Dendritic cell treated with granulocyte-macrophage colony-stimulating factor and Interleukin-4, amounts not matched to agents 40 ng/mL and 50 ng/mL, for 4 days (primary cell): ENCODE measurements at regions not wholly inside any gene's neighbourhood (a gene's known extent, or its start where the extent isn't known, plus 50 kb on each side); places are given as distances from the start of the nearest gene placed in this dataset.

Source experiments
- H3K27ac Mint-ChIP-seq: one replicate; pipeline ENCODE4 v1.8.0; 2022; ENCODE audit warnings: mild to moderate bottlenecking, mixed read lengths
- H3K27me3 Mint-ChIP-seq: one replicate; pipeline ENCODE4 v1.8.0; 2022; ENCODE audit warnings: mild to moderate bottlenecking, mixed read lengths
- H3K36me3 Mint-ChIP-seq: one replicate; pipeline ENCODE4 v1.8.0; 2022; ENCODE audit warnings: low read depth, mixed read lengths
- H3K4me1 Mint-ChIP-seq: one replicate; pipeline ENCODE4 v1.8.0; 2022; ENCODE audit warnings: low read depth, mixed read lengths
- H3K4me3 Mint-ChIP-seq: one replicate; pipeline ENCODE4 v1.8.0; 2022; ENCODE audit warnings: mild to moderate bottlenecking, moderate library complexity, mixed read lengths
- H3K9me3 Mint-ChIP-seq: one replicate; pipeline ENCODE4 v1.8.0; 2022; ENCODE audit warnings: mixed read lengths
- intact Hi-C: fragments of 100-400 bp; cut with micrococcal nuclease; formaldehyde crosslinking; loops from one replicate; pipeline ENCODE4 v1.15.0; 2022

DNA sequence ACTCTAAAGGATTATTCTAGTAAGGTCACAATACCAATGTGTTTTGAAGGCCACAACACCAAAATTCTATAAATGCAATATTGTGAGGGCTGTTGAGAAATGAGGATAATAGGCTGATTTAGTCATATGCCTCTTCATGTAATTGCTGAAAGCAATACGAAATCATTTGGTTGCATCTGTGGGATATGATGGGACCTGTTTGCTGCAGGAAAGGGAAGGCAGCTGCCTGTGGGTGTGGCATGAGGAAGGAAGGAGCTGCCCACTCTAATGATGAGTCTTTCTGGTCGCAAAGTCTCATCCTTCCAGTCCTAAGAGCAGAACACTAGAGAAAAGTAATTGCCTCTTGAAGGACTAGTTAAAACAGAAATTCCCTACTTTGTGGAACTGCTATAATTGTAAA lies 245.3 kb upstream of the ZPLD1 start:
- Mint-ChIP-seq H3K4me3 (no peak overlapping the region), H3K9me3 (no peaks in the 10 kb centered on the region), H3K27me3 (no peaks in the 10 kb centered on the region), H3K27ac (no peak overlapping the region), H3K4me1 (peaks cover 33% of the 10 kb centered on the region), H3K36me3 (no peaks in the 10 kb centered on the region)
- intact Hi-C loops: no loop called here

DNA sequence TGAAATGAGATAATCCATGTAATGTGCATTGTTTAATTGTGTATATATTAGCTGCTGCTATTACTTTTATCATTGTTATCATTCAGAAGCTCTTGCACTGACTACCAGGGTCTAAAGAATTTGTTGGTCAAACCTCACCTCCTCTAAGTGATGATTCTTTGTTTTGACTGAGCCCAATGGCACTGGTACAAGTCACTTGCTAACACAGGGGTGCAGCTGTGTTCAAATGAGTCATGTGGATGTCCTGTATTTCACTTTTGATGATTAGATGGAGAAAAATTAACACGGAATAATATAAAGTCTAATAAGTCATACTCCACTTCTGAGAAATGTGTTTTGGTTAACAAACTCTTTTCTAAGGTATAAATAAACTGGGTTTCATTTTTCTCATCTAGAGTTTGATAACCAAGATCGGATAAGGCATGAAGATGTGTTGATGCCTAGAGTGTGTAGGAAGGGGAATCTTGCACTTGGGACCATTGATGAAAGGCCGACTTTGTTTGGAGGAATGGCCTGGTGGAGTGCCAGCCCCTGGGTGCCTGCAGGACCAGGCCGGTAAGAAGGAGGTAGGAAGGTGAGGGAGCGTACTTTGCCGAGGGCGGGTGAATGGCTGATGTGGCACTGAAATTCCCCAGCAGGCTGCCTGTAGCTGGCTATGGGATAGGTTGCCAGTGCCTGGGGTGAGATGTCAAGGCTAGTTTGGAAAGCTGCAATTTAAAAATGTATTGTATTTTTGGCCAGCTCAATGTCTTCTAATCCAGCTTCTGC lies 244.7 kb upstream of the ZPLD1 start:
- H3K27me3 Mint-ChIP-seq: no peaks in the 10 kb centered on the region
- no peaks in the 10 kb centered on the region for H3K9me3 Mint-ChIP-seq
- intact Hi-C loops: no loop called here
- H3K27ac Mint-ChIP-seq: no peak overlapping the region
- H3K36me3 Mint-ChIP-seq: no peaks in the 10 kb centered on the region
- peaks cover 36% of the 10 kb centered on the region for H3K4me1 Mint-ChIP-seq
- no peak overlapping the region for H3K4me3 Mint-ChIP-seq

DNA sequence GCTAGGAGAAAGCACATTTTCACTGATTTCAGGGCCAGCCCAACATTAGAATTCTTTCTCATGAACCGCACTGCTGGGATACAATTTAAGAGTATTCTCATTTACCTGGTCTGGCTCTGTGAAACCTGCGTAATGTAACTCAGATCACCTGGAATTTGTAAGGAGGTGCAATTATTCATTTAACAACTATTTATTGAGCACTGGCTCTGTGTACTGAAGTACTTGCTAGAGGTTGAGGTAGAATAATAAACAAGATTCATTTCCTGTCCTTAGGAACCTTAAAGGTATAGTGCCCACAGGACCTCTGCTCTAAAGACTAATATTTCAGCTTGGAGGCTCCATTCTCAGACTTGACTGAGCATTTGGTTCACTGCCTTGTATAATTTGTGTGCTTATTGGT lies 242.2 kb upstream of the ZPLD1 start:
- no peak overlapping the region for H3K27ac Mint-ChIP-seq
- intact Hi-C loops: no loop called here
- no peak overlapping the region for H3K4me3 Mint-ChIP-seq
- H3K4me1 Mint-ChIP-seq: peaks cover 40% of the 10 kb centered on the region
- peaks cover 1% of the 10 kb centered on the region for H3K27me3 Mint-ChIP-seq
- H3K9me3 Mint-ChIP-seq: no peaks in the 10 kb centered on the region
- no peaks in the 10 kb centered on the region for H3K36me3 Mint-ChIP-seq

DNA sequence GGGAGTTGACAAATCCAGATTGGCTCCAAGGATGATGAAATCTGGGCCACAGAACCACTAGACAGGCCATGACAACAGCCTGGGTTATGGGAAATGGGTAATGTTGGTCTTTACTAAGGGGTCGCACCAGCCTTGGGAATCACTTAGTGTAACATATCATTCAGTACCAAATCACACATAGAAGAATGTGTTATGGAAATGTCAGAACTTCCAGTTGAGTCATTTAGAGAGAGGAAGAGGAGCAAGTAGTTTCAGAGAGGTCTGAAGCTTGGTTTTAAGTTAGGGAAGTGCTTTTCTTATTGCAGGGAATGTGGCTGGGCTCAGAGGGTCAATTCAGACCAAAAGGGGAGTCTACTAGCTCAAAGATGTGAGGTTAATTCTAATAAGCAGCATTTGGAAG lies 241.6 kb upstream of the ZPLD1 start:
- Mint-ChIP-seq H3K9me3 (no peaks in the 10 kb centered on the region), H3K4me1 (peaks cover 40% of the 10 kb centered on the region), H3K36me3 (no peaks in the 10 kb centered on the region), H3K27me3 (peaks cover 1% of the 10 kb centered on the region), H3K4me3 (no peak overlapping the region), H3K27ac (no peak overlapping the region)
- intact Hi-C loops: no loop called here

DNA sequence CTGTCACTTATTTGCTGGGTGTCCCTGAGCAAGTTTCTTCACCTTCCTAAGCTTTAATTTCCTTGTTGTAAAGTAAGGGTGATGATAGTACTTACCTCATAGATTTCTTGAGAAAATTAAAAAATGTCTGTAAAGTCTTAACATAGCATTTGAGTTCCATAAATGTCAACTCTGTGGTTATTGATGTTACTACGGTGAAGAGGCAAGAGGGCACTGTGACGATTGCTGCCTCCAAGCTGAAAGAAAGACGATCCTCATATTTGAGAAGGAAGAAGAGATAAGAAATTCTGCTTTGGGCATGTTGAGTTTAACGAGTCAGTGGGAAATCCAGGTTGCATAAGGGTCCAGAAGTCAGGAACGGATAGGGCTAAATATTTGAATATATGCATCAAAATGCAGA lies 240.8 kb upstream of the ZPLD1 start:
- H3K9me3 Mint-ChIP-seq: no peaks in the 10 kb centered on the region
- H3K27me3 Mint-ChIP-seq: peaks cover 1% of the 10 kb centered on the region
- no peak overlapping the region for H3K27ac Mint-ChIP-seq
- peaks cover 36% of the 10 kb centered on the region for H3K4me1 Mint-ChIP-seq
- H3K4me3 Mint-ChIP-seq: no peak overlapping the region
- intact Hi-C loops: no loop called here
- H3K36me3 Mint-ChIP-seq: no peaks in the 10 kb centered on the region

DNA sequence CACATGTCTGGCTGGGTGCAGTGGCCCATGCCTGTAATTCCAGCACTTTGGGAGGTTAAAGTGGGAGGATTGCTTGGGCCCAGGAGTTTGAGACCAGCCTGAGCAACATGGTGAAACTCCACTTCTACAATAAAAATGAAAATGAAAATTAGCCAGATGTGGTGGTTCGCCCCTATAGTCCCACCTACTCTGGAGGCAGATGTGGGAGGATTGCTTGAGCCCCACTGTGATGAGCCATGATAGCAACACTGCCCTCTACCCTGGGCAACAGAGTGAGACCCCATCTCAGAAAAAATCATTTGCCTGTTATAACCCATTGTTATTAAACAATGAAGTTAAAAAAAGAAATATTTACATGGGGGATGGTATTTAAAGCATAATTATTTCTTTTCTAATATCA lies 240.1 kb upstream of the ZPLD1 start:
- Mint-ChIP-seq H3K4me3 (no peak overlapping the region), H3K9me3 (no peaks in the 10 kb centered on the region), H3K27ac (no peak overlapping the region), H3K27me3 (peaks cover 1% of the 10 kb centered on the region), H3K36me3 (no peaks in the 10 kb centered on the region), H3K4me1 (peaks cover 28% of the 10 kb centered on the region)
- intact Hi-C loops: no loop called here

DNA sequence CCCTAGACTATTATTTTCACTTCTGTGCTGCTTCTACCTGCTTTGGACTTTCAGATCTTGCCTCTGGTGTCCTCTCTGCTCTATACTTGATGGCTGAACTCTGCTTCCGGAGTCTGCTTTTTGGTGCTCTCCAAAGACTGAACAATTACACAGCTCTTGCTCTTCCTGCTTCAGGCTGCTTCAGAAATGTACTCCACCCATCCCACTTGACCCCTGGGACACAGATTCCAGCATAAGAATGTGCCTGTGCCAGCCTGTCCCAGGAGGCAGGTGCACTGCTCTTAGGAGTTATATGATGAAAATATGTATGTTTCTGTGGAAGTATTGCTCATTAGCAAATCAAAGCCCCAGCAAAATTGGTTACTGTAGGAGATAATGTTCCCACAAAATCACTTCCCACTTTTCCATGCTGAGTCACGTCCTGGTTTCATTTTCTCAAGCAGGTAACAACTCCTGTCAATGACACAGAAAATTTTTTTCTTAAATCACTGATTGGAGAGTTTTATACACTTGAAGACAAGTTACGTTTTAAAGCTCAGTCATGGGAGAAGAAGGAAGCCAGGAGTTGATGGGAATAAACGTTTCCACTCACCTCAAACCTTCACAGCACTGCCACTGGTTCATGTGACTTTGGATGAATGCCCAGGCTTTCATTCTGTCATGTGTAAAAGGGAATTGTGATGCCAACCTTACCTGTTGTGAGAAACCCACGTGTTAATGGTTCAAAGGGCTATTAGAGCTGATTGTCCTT lies 239.4 kb upstream of the ZPLD1 start:
- no peak overlapping the region for H3K4me3 Mint-ChIP-seq
- no peaks in the 10 kb centered on the region for H3K9me3 Mint-ChIP-seq
- H3K27ac Mint-ChIP-seq: no peak overlapping the region
- intact Hi-C loops: no loop called here
- H3K36me3 Mint-ChIP-seq: no peaks in the 10 kb centered on the region
- H3K27me3 Mint-ChIP-seq: peaks cover 1% of the 10 kb centered on the region
- H3K4me1 Mint-ChIP-seq: peaks cover 22% of the 10 kb centered on the region

DNA sequence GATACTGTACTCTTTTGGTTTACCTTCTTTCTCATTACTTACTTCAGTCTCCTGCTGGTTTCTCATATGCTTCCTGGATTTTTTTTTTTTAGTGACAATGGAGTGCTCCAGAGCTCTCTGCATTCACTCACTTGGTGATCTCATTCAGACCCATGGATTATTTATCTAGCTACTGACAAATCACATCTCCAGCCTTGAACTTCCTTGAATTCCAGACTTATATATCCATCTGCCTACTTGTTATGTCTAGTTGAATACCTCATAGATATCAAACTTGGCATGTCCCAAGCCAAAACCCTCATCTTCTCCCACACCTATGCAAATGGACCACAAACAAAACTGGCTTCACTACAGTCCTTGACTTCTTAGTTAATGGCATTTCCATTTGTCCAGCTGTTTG lies 234.7 kb upstream of the ZPLD1 start:
- Mint-ChIP-seq H3K4me1 (peaks cover 4% of the 10 kb centered on the region), H3K27me3 (peaks cover 1% of the 10 kb centered on the region), H3K9me3 (no peaks in the 10 kb centered on the region), H3K27ac (no peak overlapping the region), H3K4me3 (no peak overlapping the region), H3K36me3 (no peaks in the 10 kb centered on the region)
- intact Hi-C loops: loop anchor here (10.0 kb wide), 1 partner anchor 175 kb away; no protein-coding TSS in a partner anchor

DNA sequence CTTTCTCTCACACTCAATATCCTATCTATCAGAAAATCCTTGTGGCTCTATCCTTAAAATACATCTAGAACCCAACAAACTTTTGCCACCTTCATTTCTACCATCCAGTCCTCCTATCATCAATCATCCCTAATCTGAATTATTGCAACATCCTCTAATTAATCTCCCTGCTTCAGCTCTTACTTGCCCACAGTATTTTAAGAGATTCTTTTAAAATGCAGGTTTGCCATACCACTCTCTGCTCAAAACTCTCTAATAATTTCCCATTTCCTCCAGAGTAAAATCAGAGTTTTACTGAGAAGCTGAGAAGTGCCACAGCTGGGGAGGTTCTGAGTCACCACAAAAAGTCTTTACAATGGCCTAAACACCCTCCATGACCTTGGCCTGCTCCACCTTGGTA lies 234.3 kb upstream of the ZPLD1 start:
- Mint-ChIP-seq H3K4me1 (peaks cover 5% of the 10 kb centered on the region), H3K9me3 (no peaks in the 10 kb centered on the region), H3K27me3 (peaks cover 1% of the 10 kb centered on the region), H3K36me3 (no peaks in the 10 kb centered on the region), H3K4me3 (no peak overlapping the region), H3K27ac (no peak overlapping the region)
- intact Hi-C loops: loop anchor here (10.0 kb wide), 1 partner anchor 176 kb away; no protein-coding TSS in a partner anchor

DNA sequence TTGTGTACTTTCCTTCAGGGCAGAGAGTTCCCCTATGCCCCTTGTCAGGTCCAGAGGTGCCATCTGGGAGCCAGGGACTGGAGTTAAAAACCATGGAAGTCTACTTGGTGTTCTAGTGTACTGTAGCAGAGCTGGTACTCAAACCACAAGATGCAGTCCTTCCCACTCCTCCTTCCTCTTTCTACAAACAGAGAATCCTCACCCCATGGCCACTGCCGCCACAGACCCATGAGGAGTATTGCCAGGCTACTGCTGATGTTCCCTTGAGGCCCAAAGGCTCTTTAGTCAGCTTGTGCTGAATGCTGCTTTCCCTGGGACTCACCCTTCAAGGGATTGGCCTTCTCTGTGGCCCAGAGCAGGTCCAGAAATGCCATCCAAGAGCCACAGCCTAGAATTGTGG lies 229.2 kb upstream of the ZPLD1 start:
- no peaks in the 10 kb centered on the region for H3K27me3 Mint-ChIP-seq
- H3K36me3 Mint-ChIP-seq: no peaks in the 10 kb centered on the region
- intact Hi-C loops: loop anchor here (10.0 kb wide), 1 partner anchor 181 kb away; no protein-coding TSS in a partner anchor
- H3K9me3 Mint-ChIP-seq: peaks cover 9% of the 10 kb centered on the region
- no peak overlapping the region for H3K27ac Mint-ChIP-seq
- H3K4me3 Mint-ChIP-seq: no peak overlapping the region
- peaks cover 20% of the 10 kb centered on the region for H3K4me1 Mint-ChIP-seq

DNA sequence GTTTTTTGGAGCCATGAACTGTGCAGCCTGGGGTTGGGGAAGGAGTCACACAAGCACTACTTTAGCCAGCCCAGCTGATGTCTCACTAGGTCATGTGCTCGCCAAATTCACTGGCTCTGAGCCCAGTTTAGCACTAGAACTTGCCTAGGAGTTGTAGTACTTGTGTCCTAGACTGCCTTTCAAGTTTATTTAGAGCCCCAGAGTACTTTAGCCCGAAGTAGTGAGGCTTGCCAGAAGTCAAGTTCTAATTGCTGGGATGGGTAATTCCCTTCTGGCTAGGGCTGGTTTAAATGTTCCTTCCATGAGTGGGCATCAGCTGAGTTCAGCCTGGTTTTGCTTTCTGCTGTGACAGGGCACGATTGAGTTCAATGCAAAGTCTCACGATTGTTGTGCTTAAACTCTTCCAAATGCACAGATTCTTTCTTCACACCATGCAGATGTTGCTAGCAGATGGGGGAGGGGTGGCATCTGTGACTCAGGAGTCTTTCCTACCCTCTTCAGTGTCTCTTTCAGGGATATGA lies 228.2 kb upstream of the ZPLD1 start:
- Mint-ChIP-seq H3K36me3 (no peaks in the 10 kb centered on the region), H3K9me3 (peaks cover 9% of the 10 kb centered on the region), H3K4me1 (peaks cover 20% of the 10 kb centered on the region), H3K27ac (no peak overlapping the region), H3K4me3 (no peak overlapping the region), H3K27me3 (no peaks in the 10 kb centered on the region)
- intact Hi-C loops: loop anchor here (10.0 kb wide), 1 partner anchor 182 kb away; no protein-coding TSS in a partner anchor

DNA sequence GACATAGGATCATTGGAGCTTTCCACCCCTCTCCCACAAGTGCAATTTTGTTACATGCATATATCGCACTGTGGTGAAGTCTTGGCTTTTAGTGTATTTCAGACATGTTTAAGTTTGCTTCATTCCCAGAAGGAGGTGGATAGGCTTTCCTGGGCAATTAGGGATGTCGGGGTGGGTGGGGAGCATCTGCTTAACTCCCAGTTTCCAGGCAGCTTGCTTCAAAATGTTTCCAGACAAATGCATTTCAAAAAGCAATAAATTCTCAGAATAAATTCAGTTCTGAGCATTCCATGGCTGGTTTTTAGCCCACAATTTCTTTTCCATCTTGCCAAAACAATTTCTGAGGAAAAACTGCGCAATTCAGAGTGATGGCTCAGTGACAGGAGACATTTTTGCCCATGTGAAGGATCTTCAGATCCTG lies 227.7 kb upstream of the ZPLD1 start:
- peaks cover 9% of the 10 kb centered on the region for H3K9me3 Mint-ChIP-seq
- H3K36me3 Mint-ChIP-seq: no peaks in the 10 kb centered on the region
- no peak overlapping the region for H3K27ac Mint-ChIP-seq
- no peak overlapping the region for H3K4me3 Mint-ChIP-seq
- intact Hi-C loops: loop anchor here (10.0 kb wide), 1 partner anchor 182 kb away; no protein-coding TSS in a partner anchor
- no peaks in the 10 kb centered on the region for H3K27me3 Mint-ChIP-seq
- peaks cover 20% of the 10 kb centered on the region for H3K4me1 Mint-ChIP-seq

DNA sequence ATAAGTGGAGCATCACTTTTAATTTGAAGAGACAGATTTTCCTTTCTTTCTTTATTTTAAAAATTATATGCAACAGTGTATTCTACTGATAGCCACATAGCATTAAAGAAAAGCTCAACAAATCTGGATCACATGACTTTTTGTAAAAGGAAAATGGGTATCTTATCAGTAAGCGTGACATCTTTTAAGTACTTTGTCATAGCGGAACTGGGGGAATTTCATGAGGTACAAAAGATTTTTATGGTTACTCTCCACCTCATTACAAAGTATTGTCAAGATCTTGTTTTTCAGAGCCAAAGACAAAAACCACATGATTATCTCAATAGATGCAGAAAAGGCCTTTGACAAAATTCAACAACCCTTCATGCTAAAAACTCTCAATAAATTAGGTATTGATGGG lies 219.6 kb upstream of the ZPLD1 start:
- H3K9me3 Mint-ChIP-seq: no peaks in the 10 kb centered on the region
- H3K4me3 Mint-ChIP-seq: no peak overlapping the region
- no peaks in the 10 kb centered on the region for H3K36me3 Mint-ChIP-seq
- H3K27ac Mint-ChIP-seq: no peak overlapping the region
- intact Hi-C loops: no loop called here
- H3K27me3 Mint-ChIP-seq: no peaks in the 10 kb centered on the region
- H3K4me1 Mint-ChIP-seq: no peaks in the 10 kb centered on the region

DNA sequence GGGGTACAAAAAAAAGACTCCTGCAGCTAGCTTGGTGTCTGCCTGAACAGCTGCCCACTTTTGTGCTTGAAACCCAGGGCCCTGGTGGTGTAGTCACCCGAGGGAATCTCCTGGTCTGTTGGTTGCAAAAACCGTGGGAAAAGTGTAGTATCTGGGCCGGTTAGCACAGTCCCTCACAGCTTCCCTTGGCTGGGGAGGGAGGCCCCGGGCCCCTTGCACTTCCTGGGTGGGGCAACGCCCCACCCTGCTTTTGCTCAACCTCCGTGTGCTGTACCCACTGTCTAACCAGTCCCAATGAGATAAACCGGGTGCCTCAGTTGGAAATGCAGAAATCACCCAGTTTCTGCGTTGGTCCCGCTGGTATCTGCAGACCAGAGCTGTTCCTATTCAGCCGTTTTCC lies 211.7 kb upstream of the ZPLD1 start:
- H3K36me3 Mint-ChIP-seq: no peaks in the 10 kb centered on the region
- H3K27me3 Mint-ChIP-seq: peaks cover 10% of the 10 kb centered on the region
- H3K27ac Mint-ChIP-seq: no peak overlapping the region
- H3K4me1 Mint-ChIP-seq: peaks cover 15% of the 10 kb centered on the region
- H3K9me3 Mint-ChIP-seq: no peaks in the 10 kb centered on the region
- intact Hi-C loops: loop anchor here (10.0 kb wide), 1 partner anchor 518 kb away; no protein-coding TSS in a partner anchor
- H3K4me3 Mint-ChIP-seq: no peak overlapping the region
